ENCODE measurements at regions not wholly inside any gene's neighbourhood (a gene's known extent, or its start where the extent isn't known, plus 50 kb on each side); places are given as distances from the start of the nearest gene placed in this dataset.

GRCh38 chr6:17218023-17218748, 63.0 kb upstream of the RBM24 start:
- Histone ChIP-seq H2AK5ac (ENCODE audit: low read depth, low read length) (no peak overlapping the region), H3K23ac (ENCODE audit: low read depth, low read length) (no peak overlapping the region), H2BK5ac (ENCODE audit: low read depth, low read length, poor library complexity, severe bottlenecking) (no peak overlapping the region), H3K9me3 (ENCODE audit: control insufficient read depth, insufficient read depth, low read length) (no peaks in the 10 kb centered on the region), H3K14ac (replicated peaks; ENCODE audit: low read depth, low read length) (no peak overlapping the region), H2BK15ac (ENCODE audit: low read depth, low read length) (no peak overlapping the region), H4K5ac (ENCODE audit: low read depth, low read length) (no peak overlapping the region), H3K9me1 (ENCODE audit: insufficient read depth, low read length) (no peaks in the 10 kb centered on the region), H3K9ac (ENCODE audit: low read depth, low read length) (no peak overlapping the region), H3K56ac (ENCODE audit: extremely low read depth, insufficient read depth, low read length) (no peak overlapping the region), H2AK9ac (replicated peaks; ENCODE audit: low read depth, low read length, poor library complexity) (no peak overlapping the region), H3K36me3 (ENCODE audit: control insufficient read depth, insufficient read depth, low read length) (no peaks in the 10 kb centered on the region), H3K4me1 (ENCODE audit: control insufficient read depth, insufficient read depth, low read length) (no peaks in the 10 kb centered on the region), H2BK20ac (ENCODE audit: low read depth, low read length) (no peak overlapping the region), H4K91ac (ENCODE audit: insufficient read depth, low read depth, low read length) (no peak overlapping the region), H2AFZ (replicated peaks; ENCODE audit: low read length, poor library complexity) (no peak overlapping the region), H3K4me2 (ENCODE audit: low read depth, low read length) (no peak overlapping the region), H3K18ac (ENCODE audit: low read depth, low read length) (no peak overlapping the region), H4K8ac (ENCODE audit: low read depth in 2 of 2, low read length in 2 of 2) (no peak overlapping the region), H2BK120ac (ENCODE audit: low read depth, low read length) (no peak overlapping the region), H4K20me1 (ENCODE audit: insufficient read depth, low read length) (no peaks in the 10 kb centered on the region), H3K27ac (ENCODE audit: insufficient read depth, low read length) (no peak overlapping the region), H3K79me1 (ENCODE audit: low read depth in 1 of 2, low read length in 2 of 2) (no peaks in the 10 kb centered on the region), H3K4ac (ENCODE audit: low read depth, low read length) (no peak overlapping the region), H3K27me3 (ENCODE audit: control insufficient read depth, insufficient read depth, low read length) (no peaks in the 10 kb centered on the region; the same call in none of the 2 replicates), H3K4me3 (ENCODE audit: insufficient read depth, low read depth, low read length) (no peak overlapping the region)
- intact Hi-C loops (cut with micrococcal nuclease) (no loop called here), dilution Hi-C loops (cut with HindIII; ENCODE audit: low sequenced_read_pairs, unreplicated experiment) (no loop called here), in situ Hi-C loops (cut with MboI; ENCODE audit: low sequenced_read_pairs) (no loop called here)
- ATAC-seq (ENCODE audit: low read depth) (no peak), DNase-seq (no peak)
- TF ChIP-seq MAFK (IDR thresholded peaks at IDR 0.05; ENCODE audit: low read depth, low read length): no peak
- no peak for TF ChIP-seq BHLHE40 (IDR thresholded peaks at IDR 0.05; ENCODE audit: low read depth, low read length)
- no peak for TF ChIP-seq ELK1 (IDR thresholded peaks at IDR 0.05; ENCODE audit: borderline replicate concordance, low read depth, low read length)
- no peak for TF ChIP-seq MXI1 (IDR thresholded peaks at IDR 0.05; ENCODE audit: borderline replicate concordance, low read depth, low read length)
- no peak for TF ChIP-seq CEBPB (IDR thresholded peaks at IDR 0.05; ENCODE audit: low read depth, low read length)
- TF ChIP-seq USF2 (IDR thresholded peaks at IDR 0.05; ENCODE audit: low read depth, low read length): no peak
- TF ChIP-seq RAD21 (IDR thresholded peaks at IDR 0.05; ENCODE audit: low read length): no peak
- BruUV-seq (replicated peaks): no TSS peak
- ChIA-PET CTCF (no interaction called here), POLR2A (ENCODE audit: unreplicated experiment) (no interaction called here)
- WGBS, 2 experiments (ENCODE audit: extremely low coverage in 2 of 2, insufficient read length in 1 of 2): 17% methylated on average over 1 of the region's 6 CpGs; no CpG with 5 or more reads in 1 of the 2 experiments
